GM12865 (cell line): ENCODE measurements at regions not wholly inside any gene's neighbourhood (a gene's known extent, or its start where the extent isn't known, plus 50 kb on each side); places are given as distances from the start of the nearest gene placed in this dataset.

Experiments used
- DNase-seq: peaks from one replicate; pipeline ENCODE4 v3.0.0; 2010; ENCODE audit warnings: low read depth
- H3K4me3 ChIP-seq: 2 replicates; pipeline ENCODE4 v1.5.1; 2011; ENCODE audit warnings: mild to moderate bottlenecking, low read depth, low read length, control low read depth
- TF ChIP-seq, protein P1 (sequence below): IDR thresholded peaks from 2 replicates; pipeline ENCODE4 v1.5.1; 2011; ENCODE audit warnings: low read length, control low read depth, low read depth, inconsistent platforms; ENCODE audit not compliant: insufficient read depth; ENCODE audit errors: missing control alignments

DNA sequence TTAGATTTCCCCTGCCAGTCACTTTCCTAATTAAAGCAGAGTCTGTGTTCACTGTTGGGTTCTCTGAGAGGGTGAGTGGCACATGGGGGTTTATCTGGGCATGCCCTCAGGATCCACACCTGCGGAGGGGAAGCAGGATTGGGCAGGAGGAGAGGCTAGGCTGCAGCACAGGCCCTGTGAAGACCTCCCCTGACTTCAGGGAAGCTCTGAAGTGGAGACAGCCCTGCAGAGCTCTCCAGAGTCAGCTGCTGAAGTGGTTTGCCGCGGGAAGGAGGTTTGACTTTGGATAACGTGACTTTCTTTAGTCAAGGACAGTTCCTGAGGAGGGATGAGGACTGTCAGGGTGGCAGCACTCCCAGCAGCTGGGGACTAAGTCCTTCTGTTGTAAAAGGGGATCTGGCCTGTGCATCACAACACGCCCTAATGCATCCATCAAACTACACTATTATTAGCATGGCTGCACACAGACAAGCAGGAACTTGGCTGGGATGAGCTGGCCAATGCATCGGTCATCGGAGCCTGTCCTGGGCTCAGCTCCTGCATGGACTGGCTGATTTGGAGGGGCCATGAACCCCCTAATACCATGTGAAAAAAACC is 50.9 kb upstream of the LEP start:
- no peak overlapping the region for H3K4me3 ChIP-seq
- no peak for DNase-seq
- TF ChIP-seq, protein P1, sequence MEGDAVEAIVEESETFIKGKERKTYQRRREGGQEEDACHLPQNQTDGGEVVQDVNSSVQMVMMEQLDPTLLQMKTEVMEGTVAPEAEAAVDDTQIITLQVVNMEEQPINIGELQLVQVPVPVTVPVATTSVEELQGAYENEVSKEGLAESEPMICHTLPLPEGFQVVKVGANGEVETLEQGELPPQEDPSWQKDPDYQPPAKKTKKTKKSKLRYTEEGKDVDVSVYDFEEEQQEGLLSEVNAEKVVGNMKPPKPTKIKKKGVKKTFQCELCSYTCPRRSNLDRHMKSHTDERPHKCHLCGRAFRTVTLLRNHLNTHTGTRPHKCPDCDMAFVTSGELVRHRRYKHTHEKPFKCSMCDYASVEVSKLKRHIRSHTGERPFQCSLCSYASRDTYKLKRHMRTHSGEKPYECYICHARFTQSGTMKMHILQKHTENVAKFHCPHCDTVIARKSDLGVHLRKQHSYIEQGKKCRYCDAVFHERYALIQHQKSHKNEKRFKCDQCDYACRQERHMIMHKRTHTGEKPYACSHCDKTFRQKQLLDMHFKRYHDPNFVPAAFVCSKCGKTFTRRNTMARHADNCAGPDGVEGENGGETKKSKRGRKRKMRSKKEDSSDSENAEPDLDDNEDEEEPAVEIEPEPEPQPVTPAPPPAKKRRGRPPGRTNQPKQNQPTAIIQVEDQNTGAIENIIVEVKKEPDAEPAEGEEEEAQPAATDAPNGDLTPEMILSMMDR = no peak

DNA sequence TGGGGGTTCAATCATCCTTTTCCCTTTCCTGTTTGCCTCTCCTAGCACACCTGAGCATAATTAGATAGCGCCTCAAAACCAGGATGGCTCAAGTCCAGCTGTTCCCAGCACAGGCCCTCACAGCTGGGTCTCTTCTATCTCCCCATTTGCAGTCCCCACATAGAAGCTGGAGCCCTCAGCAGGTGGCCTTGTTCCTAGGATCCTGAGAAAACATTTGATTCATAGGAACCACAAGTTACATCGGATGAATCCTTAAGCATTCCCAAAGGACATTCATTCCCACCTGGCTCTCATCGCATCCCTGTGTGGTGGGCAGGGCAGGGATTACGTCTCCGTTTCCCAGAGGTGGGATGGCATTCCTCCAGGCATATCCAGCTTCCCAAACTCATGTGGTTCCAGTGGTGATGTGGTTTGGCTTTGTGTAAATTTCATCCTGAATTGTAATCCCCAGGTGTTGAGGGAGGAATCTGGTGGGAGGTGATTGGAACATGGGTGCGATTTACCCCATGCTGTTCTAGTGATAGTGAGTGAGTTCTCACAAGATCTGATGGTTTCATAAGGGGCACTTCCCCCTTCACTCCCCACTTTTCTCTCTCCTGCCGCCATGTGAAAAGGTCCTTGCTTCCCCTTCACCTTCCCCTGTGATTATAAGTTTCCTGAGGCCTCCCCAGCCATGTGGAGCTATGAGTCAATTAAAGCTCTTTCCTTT is 49.8 kb upstream of the LEP start:
- TF ChIP-seq, protein P1 = no peak
- no peak overlapping the region for H3K4me3 ChIP-seq
- no peak for DNase-seq
